Pancreas (tissue), 10 donors: ENCODE measurements at regions not wholly inside any gene's neighbourhood (a gene's known extent, or its start where the extent isn't known, plus 50 kb on each side); places are given as distances from the start of the nearest gene placed in this dataset.

ENCODE experiments used
- ATAC-seq, 4 donors: fragments of 200-7000 bp; cut with Tn5 transposase; one replicate each; pipeline versions ENCODE4 v1.8.0 to v1.9.1; 2020; ENCODE audit warnings: mild to moderate bottlenecking in 4 of 4, moderate library complexity in 4 of 4
- DNase-seq, 6 donors: peaks; one replicate each; pipeline ENCODE4 v3.0.0-alpha.2; 2020
- FAIRE-seq: peaks from 2 replicates; lab custom pipeline; 2012; peaks lifted over from hg19 to GRCh38; lab: Jason Lieb, UNC
- H3K27ac ChIP-seq, 4 donors: fragments of 200-600 bp; sonication (generic); 1 replicate in 3 of 4; 2 replicates in 1 of 4; pipeline versions ENCODE4 v1.5.0 to v1.8.0; 2020
- H3K27me3 ChIP-seq, 4 donors: fragments of 200-600 bp; one replicate each; pipeline ENCODE4 v1.8.0; 2021
- H3K36me3 ChIP-seq, 3 donors: fragments of 200-600 bp; sonication (generic) in 1 of 3; one replicate each; pipeline versions ENCODE4 v1.5.0 to v1.8.0; 2020 to 2021
- H3K4me1 ChIP-seq, 3 donors: fragments of 200-600 bp; one replicate each; pipeline ENCODE4 v1.8.0; 2021
- H3K4me3 ChIP-seq, 4 donors: fragments of 200-600 bp; sonication (generic) in 2 of 4; one replicate each; pipeline versions ENCODE4 v1.5.0 to v1.8.0; 2020 to 2021
- H3K9me3 ChIP-seq, 4 donors: fragments of 200-600 bp; one replicate each; pipeline ENCODE4 v1.8.0; 2021
- CTCF ChIP-seq, 4 donors: fragments of 200-600 bp; sonication (generic) in 3 of 4; IDR thresholded peaks; one replicate each; pipeline versions ENCODE4 v1.5.0 to v1.8.0; 2021; ENCODE audit warnings: antibody characterized with exemption in 4 of 4
- WGBS, 2 donors: extraction: QIAGEN DNeasy Blood & Tissue Kit; methylation state at CpG; one replicate each; pipeline ENCODE4 v1.1.7; 2013; 5-methylcytosine and 5-hydroxymethylcytosine counted together
- intact Hi-C, 3 donors: fragments of 100-400 bp; cut with DNase I; formaldehyde crosslinking; loops; one replicate each; pipeline versions ENCODE4 v1.11.1 to v1.14.2; 2022
- donor health status: healthy with polysubstance abuse.
- donor health status: DM: no; HTN: no; CAD: no; lungs with moderate emphysema.
- donor health status: DM: no; HTN: no; CAD: no.
- donor health status: control.
- donor health status: control.
- donor health status: Bipolar disorder and iron deficiency.
- donor health status: DM: yes; HTN: yes; CAD: no.
- donor health status: DM: no; HTN: no; CAD: no.
- donor health status: DM: no; HTN: no; CAD: no.
- donor health status: DM: yes; HTN: yes; CAD: no.

- no peak for TF ChIP-seq CTCF (IDR thresholded peaks at IDR 0.05)
- no peak for FAIRE-seq
- DNase-seq: no peak
- Histone ChIP-seq H3K4me3 (no peak overlapping the region), H3K9me3 (no peaks in the 10 kb centered on the region), H3K27me3 (peaks cover 0 to 8% (median 3%) of the 10 kb centered on the region in 4 donors), H3K36me3 (no peaks in the 10 kb centered on the region), H3K4me1 (no peaks in the 10 kb centered on the region), H3K27ac (no peak overlapping the region)
- intact Hi-C loops: no loop called here
- 52 to 55% methylated on average over 16 of the region's 16 CpGs for WGBS, 2 donors
- no peak for ATAC-seq
Observed at GRCh38 chr16:86632206-86632605, 53.9 kb downstream of the FOXL1 start.

DNA sequence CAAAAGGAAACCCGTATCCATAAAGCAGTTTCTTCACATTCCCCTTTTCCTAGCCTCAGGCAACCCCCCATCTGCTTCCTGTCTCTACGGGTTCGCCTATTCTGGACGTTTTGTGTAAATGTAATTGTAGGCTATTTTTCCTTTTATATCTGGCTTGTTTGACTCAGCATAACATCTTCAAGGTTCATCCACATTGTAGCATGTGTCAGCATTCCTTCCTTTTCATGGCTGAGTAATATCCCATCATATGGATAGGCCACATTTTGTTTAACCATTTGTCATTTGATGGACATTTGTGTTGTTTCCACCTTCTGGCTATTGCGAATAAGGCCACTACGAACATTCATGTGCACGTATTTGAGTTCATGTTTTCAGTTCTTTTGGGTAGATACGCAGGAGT lies 54.6 kb downstream of the FOXL1 start:
- intact Hi-C loops: no loop called here
- Histone ChIP-seq H3K36me3 (no peaks in the 10 kb centered on the region), H3K27ac (no peak overlapping the region), H3K27me3 (peaks cover 0 to 8% (median 3%) of the 10 kb centered on the region in 4 donors), H3K4me1 (no peaks in the 10 kb centered on the region), H3K4me3 (no peak overlapping the region), H3K9me3 (no peaks in the 10 kb centered on the region)
- ATAC-seq (no peak), DNase-seq (no peak), FAIRE-seq (no peak)
- TF ChIP-seq CTCF (IDR thresholded peaks at IDR 0.05): no peak
- WGBS, 2 donors: 70 to 79% methylated on average over 8 of the region's 8 CpGs

GRCh38 chr16:86634292-86634691 lies 55.9 kb downstream of the FOXL1 start:
- DNase-seq (no peak), ATAC-seq (no peak), FAIRE-seq (no peak)
- no peaks in the 10 kb centered on the region for H3K4me1 ChIP-seq
- H3K4me3 ChIP-seq: no peak overlapping the region
- H3K27me3 ChIP-seq: peaks cover 0 to 8% (median 3%) of the 10 kb centered on the region in 4 donors
- WGBS, 2 donors: 85 to 92% methylated on average over 1 of the region's 1 CpG
- no peak overlapping the region for H3K27ac ChIP-seq
- TF ChIP-seq CTCF (IDR thresholded peaks at IDR 0.05): no peak
- no peaks in the 10 kb centered on the region for H3K36me3 ChIP-seq
- no peaks in the 10 kb centered on the region for H3K9me3 ChIP-seq
- intact Hi-C loops: no loop called here

GRCh38 chr16:86635176-86635876 lies 57.0 kb downstream of the FOXL1 start:
- ATAC-seq (no peak), FAIRE-seq (no peak), DNase-seq (no peak)
- Histone ChIP-seq H3K4me1 (no peaks in the 10 kb centered on the region), H3K4me3 (no peak overlapping the region), H3K36me3 (no peaks in the 10 kb centered on the region), H3K9me3 (no peaks in the 10 kb centered on the region), H3K27me3 (peaks cover 0 to 8% (median 3%) of the 10 kb centered on the region in 4 donors), H3K27ac (no peak overlapping the region)
- TF ChIP-seq CTCF (IDR thresholded peaks at IDR 0.05): no peak
- intact Hi-C loops: no loop called here
- WGBS, 2 donors: 27 to 38% methylated on average over 9 of the region's 9 CpGs

DNA sequence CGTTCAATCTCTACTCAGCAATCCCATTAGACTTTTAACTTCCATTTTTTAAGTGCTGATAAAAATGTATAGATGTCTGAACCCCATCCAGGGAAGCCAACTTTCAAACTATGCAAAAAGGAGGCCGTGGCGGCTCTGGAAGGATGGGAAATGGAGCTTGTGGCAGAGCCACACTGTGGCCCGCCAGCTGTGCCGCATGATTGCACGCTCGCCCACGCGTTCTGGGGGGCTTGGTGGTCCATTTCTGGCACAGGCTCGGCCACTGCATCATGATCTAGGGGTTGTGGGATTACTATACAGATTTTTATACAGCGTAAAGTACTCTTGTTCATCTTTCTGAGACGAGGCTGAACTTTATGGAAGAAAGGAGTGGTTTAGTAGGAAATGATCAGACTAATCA lies 57.6 kb downstream of the FOXL1 start:
- no peak for DNase-seq
- Histone ChIP-seq H3K9me3 (no peaks in the 10 kb centered on the region), H3K36me3 (no peaks in the 10 kb centered on the region), H3K4me1 (no peaks in the 10 kb centered on the region), H3K4me3 (no peak overlapping the region), H3K27ac (no peak overlapping the region), H3K27me3 (peaks cover 0 to 8% (median 3%) of the 10 kb centered on the region in 4 donors)
- no peak for FAIRE-seq
- ATAC-seq: no peak
- no peak for TF ChIP-seq CTCF (IDR thresholded peaks at IDR 0.05)
- WGBS, 2 donors: 65 to 75% methylated on average over 12 of the region's 12 CpGs
- intact Hi-C loops: no loop called here
